ENCODE measurements at regions not wholly inside any gene's neighbourhood (a gene's known extent, or its start where the extent isn't known, plus 50 kb on each side); places are given as distances from the start of the nearest gene placed in this dataset.
"Not testable (repeated sequence)": the region's sequence is repeated elsewhere in the genome, so short reads cannot be mapped to it uniquely, and the experiment has no call there.

DNA sequence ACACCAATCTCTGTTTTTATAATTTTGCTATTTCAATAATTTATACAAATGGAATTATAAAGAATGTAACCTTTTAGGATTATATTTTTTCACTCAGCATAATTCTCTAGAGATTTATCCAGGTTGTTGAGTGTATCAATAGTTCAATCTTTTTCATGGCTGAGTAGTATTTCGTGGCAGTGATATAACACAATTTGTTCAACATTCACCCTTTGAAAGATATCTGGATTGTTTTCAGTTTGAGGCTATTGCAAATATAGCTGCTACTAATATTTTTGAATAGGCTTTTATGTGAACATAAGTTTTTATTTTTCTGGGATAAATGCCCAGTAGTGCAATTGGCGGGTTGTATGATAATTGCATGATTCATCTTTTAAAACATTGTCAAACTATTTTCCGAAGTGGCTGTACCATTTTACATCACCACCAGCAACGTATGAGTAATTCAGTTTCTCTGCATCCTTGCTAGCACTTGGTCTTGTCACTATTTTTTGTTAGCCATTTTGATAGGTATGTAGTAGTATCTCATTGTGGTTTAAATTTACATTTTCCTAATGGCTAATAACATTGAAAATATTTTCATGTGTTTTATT, 55.6 kb upstream of the ABCD3 start:
- DNase-seq (ENCODE audit: low read depth), result peak; percentile 12

GRCh38 chr1:94358630-94359599, 59.3 kb upstream of the ABCD3 start:
- no peak for DNase-seq (ENCODE audit: low read depth)

DNA sequence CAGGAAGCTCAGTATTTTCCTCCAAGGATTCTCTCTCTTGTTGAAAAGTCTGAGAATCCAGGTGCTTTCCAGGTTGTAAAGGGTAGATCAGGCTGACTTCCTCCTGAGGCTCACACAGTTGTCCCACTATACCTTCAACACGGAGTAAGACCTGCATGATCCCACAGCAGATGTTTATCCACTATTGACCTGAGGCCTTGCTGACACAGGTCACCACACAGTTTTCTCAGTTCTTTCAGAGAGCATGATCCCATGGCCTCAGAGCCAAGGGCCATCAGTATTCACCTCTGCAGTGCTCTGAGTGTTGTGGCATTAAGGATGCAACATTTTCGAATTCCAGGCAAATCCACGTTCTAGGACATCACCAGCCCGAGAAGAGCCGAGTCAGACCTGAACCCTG, 60.5 kb upstream of the ABCD3 start:
- no peak for DNase-seq (ENCODE audit: low read depth)

GRCh38 chr1:94355485-94355980, 62.7 kb upstream of the ABCD3 start:
- no peak for DNase-seq (ENCODE audit: low read depth)

- DNase-seq (ENCODE audit: low read depth), result no peak
Observed at GRCh38 chr1:94351481-94351880, 66.7 kb upstream of the ABCD3 start.

GRCh38 chr1:94350350-94350924, 67.8 kb upstream of the ABCD3 start:
- no peak for DNase-seq (ENCODE audit: low read depth)

DNA sequence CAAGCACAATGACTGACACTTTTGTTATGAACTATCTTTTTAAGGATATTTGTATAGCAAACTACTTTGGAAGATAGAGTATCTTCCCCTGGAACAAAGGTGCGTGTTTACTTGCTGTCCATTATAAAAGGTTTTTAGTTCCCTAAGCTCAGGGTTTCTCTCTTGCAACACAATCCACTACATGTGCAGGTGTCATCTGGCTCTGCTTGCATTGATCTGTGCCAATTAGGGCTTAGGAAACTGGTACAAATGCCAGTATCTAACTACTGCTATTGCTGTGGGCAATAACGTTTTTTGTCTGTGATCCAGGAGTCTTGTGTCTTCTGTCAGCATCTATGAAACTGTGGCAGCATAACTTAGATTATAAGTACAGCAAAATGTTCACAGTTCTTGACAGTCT, 68.3 kb upstream of the ABCD3 start:
- DNase-seq (ENCODE audit: low read depth), result no peak

DNA sequence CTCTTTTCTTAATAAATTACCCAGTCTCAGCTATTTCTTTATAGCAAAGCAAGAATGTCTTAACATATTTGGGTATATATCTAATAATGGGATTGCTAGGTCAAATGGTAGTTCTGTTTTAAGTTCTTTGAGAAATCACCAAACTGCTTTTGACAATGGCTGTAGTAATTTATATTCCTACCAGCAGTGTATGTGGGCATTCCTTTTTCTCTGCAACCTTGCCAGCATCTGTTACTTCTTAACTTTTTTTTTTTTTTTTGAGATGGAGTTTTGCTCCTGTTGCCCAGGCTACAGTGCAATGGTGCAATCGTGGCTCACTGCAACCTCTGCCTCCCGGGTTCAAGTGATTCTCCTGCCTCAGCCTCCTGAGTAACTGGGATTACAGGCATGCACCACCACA, 69.8 kb upstream of the ABCD3 start:
- DNase-seq (ENCODE audit: low read depth), result not testable (repeated sequence)

DNA sequence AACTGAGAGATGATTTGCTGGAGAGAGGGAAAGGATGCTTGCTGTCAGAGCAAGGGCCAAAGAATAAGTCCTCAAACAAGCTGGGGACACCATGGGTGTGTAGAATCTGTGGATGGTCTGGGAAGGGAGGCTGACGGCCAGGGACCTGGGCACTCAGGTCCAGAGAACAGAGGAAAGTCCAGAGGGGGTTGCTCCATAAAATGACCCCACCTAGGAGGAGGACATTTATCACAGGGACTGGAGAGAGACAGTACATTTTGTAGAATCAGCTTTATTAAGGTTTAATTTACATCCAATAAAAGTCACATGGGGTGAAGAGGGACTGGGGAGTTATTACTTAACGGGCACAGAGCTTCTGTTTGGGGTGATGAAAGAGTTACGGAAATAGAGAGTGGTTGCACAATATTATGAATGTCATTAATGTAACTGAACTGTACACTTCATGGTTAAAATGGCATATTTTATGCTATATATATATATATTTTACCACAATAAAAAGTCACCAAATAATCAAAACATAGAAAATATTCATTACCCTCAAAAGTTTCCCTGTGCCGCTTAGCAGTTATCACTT, 73.0 kb upstream of the ABCD3 start:
- DNase-seq (ENCODE audit: low read depth), result no peak

GRCh38 chr1:94342416-94342815, 75.8 kb upstream of the ABCD3 start:
- DNase-seq (ENCODE audit: low read depth), result no peak

GRCh38 chr1:94339206-94339927, 78.8 kb upstream of the ABCD3 start:
- DNase-seq (ENCODE audit: low read depth), result no peak

GRCh38 chr1:94336991-94337390, 81.2 kb upstream of the ABCD3 start:
- DNase-seq (ENCODE audit: low read depth), result no peak

DNA sequence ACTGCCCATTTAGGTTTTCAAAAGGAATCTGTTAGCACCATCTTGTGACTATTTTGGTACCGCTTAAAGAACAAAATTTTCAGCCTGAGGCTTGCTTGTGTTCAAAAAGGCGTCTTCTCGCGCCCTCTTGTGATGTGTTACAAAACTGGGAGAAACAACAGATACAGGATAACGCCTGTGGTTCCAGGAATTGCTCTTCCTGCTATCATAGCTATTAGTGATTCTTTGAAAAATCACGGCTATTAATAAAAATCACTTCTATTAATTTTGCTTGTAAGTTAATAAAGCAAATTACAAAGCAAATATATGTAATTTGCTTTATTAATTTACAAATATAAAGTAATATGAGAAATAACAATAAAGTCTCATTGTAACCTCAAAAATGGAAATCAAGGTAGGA, 82.2 kb upstream of the ABCD3 start:
- peak; percentile 84 for DNase-seq (ENCODE audit: low read depth)

DNA sequence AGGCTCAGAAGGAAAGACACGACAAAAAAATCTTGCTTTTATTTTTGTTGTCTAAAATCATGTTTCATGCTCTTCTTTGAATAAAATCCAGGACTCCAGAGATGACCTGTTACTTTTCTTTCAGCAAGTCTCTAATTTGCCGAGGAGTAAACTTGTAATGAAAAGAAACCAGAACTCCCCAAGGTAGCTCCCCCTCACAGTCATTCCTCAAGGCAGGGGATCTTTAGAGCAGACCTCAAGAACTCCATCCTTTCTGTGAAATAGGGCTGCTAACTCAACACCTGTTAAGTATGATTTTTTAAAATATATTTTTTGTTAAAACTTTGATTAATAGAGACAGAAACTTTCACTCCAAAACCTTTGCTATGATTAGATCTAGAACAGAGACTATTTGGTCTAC, 82.7 kb upstream of the ABCD3 start:
- DNase-seq (ENCODE audit: low read depth), result no peak

DNA sequence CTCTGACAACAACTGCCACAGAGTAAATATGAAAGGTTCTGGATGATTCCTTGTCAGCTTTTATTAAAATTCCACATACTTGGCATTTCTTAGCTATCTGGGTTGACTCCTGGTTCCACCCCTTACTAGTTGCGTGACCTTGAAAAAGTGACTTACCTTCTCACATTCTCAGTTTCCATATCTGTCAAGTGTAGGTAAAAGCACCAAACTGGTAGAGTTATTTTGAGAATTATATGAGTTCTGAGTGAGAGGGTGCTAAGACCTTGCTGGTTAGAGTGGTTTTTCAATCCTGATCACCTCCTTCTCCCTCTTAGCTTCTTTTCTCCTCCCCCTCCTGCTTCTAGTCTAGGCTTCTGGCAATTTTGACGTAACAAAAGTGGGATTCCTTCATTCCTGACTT, 83.4 kb upstream of the ABCD3 start:
- DNase-seq (ENCODE audit: low read depth), result no peak

DNA sequence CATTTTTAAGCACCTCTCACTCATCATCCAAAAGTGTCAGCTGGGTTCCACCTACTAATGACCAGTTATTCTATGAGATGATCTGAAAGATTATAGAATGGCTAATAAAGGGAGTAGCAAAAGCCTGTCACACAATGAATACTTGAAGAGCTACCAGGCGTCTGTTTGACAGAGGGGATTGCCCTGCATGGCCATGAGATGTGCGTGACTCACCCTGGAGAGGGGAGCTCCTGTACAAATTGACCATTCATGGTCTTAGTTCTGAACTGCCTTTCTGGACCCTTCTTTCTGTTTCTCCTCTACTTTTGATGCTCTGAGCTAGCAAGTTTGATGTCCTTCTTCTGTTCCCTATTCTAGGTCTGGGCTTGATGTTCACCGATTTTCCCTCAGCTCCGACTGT, 85.2 kb upstream of the ABCD3 start:
- DNase-seq (ENCODE audit: low read depth), result no peak

DNA sequence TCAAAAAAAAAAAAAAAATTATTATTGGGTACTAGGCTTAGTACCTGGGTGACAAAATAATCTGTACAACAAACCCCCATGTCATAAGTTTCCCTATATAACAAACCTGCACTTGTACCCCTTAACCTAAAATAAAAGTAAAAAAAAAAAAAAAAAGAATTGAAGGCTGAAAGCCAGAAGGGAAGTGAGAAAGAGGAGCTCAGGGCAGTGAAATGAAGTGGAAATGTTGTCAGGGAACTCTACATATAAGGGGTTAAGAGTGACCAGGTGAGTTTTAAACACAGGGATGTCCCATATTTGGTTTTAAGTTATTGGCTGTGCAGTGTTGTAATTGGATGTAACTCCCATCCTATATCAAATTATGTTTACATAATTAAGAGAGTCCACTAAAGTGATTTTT, 85.7 kb upstream of the ABCD3 start:
- DNase-seq (ENCODE audit: low read depth), result no peak

- no peak for DNase-seq (ENCODE audit: low read depth)
Observed at GRCh38 chr1:94329986-94330385, 88.2 kb upstream of the ABCD3 start.

- DNase-seq (ENCODE audit: low read depth), result no peak
Observed at GRCh38 chr1:94329276-94329675, 88.9 kb upstream of the ABCD3 start.

DNA sequence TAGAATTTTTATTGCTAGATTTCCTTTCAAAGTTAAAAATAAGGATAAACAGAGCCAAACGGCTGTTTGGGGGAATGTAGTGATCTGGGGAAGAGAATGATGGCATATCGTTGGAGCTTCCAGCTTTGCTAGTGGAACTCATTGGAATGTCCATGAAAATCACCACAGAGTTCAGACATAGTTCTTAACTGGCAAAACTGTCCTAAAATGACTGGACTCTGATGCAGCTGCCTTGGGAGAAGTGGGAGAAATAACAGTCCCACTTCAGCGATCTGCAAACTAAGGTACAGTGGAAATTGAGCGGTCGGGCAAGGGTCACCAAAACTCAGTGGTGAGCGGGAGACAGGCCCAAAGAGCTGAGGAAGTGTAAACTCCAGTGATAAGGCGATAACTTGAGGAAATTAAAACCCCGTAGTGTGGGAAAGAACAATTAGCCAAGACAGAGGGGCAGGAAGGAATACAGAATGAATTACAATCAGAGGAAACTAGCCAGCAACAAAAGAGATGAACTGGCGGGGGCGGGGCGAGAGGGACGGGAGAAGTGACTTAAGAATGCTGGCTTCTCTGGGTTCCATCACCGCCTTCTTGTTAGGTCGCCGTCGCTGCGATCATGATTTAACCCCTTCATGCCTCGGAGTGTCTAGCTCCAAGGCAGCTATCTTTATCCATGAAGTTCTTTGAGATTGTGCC, 89.8 kb upstream of the ARHGAP29 start:
- no peak for DNase-seq (ENCODE audit: low read depth)

- DNase-seq (ENCODE audit: low read depth), result no peak
Observed at GRCh38 chr1:94326329-94326728, 88.9 kb upstream of the ARHGAP29 start.

Measured in HS-27A (cell line).